ENCODE measurements at regions not wholly inside any gene's neighbourhood (a gene's known extent, or its start where the extent isn't known, plus 50 kb on each side); places are given as distances from the start of the nearest gene placed in this dataset.

GRCh38 chr6:137758661-137759060, 108.4 kb upstream of the TNFAIP3 start:
- peak; percentile 53 for ATAC-seq

DNA sequence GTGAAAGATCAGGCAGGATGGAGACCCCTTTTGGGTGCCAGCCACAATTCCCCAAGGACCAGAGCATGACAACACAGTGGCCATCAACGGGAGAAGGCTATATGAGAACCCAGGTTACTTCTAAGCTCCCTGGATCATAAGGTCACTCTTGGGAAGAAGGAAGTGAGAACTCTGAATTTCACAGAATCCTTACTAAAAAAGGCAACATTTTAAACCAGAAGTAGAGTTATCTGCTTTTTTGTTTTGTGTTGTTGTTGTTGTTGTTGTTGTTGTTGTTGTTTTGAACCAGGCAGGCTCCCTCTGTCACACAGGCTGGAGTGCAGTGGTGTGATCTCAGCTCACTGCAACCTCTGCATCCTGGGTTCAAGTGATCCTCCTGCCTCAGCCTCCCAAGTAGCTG, 107.4 kb upstream of the TNFAIP3 start:
- ATAC-seq (no peak), DNase-seq (no peak)

More at GRCh38 chr6:137758661-137759060, 108.4 kb upstream of the TNFAIP3 start:
- no peak for DNase-seq

GRCh38 chr6:137761072-137761471, 106.0 kb upstream of the TNFAIP3 start:
- DNase-seq: no peak

GRCh38 chr6:137761487-137761886, 105.6 kb upstream of the TNFAIP3 start:
- DNase-seq (no peak), ATAC-seq (no peak)

More at GRCh38 chr6:137761072-137761471, 106.0 kb upstream of the TNFAIP3 start:
- ATAC-seq: no peak

DNA sequence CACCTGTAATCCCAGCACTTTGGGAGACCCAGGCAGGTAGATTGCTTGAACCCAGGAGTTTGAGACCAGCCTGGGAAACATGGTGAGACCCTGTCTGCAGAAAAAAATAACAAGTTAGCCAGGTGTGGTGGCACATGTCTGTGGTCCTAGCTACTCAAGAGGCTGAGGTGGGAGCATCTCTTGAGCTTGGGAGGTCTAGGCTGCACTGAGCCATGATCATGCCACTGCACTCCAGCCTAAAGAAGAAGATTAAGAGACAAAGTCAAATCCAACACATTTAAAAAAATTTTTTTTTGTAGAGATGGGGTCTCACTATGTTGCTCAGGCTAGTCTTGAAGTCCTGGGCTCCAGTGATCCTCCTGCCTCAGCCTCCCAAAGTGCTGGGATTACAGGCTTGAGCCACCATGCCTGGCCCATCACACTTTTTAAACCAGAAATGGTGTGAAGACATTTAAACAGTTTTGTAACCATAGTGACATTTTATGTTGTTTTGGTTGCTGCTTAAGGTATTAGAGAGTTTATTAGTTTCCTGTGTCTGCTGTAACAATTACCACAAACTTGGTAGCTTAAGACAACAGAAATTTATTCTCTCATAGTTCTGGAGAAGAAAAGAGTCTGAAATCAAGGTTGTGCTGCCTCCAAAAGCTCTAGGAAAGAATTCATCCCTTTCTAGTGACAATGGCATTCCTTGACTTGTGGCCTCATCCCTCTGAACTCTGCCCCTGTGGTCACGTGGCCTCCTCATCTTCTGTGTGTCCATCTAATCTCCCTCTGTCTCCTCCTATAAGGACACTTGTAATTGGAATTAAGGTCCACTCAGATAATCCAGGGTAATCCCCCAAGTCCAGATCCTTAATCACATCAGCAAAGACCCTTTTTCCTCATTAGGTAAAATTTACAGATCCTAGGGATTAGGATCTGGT, 104.6 kb upstream of the TNFAIP3 start:
- no peak for ATAC-seq
- no peak for DNase-seq

- DNase-seq: no peak
Observed at GRCh38 chr6:137763436-137763835, 103.6 kb upstream of the TNFAIP3 start.

DNA sequence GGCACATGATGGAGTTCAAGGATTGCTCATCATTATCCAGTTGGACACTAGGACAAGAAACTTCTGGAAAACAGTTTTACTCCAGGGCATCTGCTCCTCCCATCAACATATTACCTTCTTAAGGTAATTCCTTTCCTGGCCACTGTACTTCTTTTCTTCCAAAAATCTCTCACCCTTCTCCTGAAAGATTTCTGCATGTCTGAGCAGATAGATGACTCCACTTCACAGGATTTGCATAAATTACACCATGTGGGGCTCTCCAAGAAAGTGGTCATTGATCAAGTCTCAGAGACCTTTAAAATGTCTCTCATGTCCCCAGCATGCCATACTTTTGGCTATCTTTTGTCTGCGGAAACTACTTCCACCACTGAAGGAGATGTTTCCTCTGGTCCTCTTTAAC, 103.2 kb upstream of the TNFAIP3 start:
- no peak for DNase-seq
- ATAC-seq: no peak

More at GRCh38 chr6:137763436-137763835, 103.6 kb upstream of the TNFAIP3 start:
- ATAC-seq: no peak

GRCh38 chr6:137764464-137764863, 102.6 kb upstream of the TNFAIP3 start:
- DNase-seq (no peak), ATAC-seq (no peak)

- DNase-seq: no peak
- ATAC-seq: no peak
Observed at GRCh38 chr6:137765059-137765458, 102.0 kb upstream of the TNFAIP3 start.

- no peak for DNase-seq
- ATAC-seq: no peak
Observed at GRCh38 chr6:137766596-137767370, 100.3 kb upstream of the TNFAIP3 start.

DNA sequence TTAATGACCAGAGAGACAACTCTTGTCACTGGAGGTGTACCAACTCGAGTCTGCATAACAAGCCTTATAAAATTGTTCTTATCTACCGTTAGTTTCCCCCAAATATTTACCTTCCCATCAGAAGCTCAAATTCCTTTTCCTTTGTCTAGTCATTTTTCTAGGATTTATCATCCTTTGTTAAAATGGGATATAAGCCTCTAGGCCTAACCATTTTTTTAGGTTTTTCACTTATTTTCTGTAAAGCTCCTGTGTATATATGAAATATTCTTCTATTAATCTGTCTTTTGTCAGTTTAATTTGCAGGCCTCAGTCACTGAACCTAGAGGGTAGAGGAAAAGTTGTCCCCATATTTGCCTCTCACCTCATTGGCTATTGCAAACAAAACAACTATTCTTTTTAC, 99.6 kb upstream of the TNFAIP3 start:
- ATAC-seq (no peak), DNase-seq (no peak)

GRCh38 chr6:137767911-137768690, 99.0 kb upstream of the TNFAIP3 start:
- DNase-seq (no peak), ATAC-seq (peak; percentile 38)

DNA sequence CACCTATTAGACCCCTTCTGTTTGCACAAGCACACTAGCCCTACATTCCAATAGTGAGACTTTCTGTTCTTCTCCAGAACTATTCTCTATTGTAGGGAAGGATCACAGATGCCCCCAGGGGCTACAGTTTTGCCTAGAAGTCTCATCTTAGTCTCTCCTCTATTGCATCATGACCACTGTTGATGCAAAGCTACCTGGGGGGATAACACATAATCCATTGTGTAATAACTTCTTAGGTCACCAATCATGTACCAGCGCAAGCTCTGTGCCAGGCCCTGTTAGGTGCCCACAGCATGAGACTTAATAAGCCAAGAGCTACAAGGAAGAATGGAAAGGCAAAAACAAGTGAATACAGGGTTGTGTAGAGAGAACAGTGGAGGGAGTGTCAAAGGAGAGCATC, 98.1 kb upstream of the TNFAIP3 start:
- no peak for ATAC-seq
- DNase-seq: no peak

DNA sequence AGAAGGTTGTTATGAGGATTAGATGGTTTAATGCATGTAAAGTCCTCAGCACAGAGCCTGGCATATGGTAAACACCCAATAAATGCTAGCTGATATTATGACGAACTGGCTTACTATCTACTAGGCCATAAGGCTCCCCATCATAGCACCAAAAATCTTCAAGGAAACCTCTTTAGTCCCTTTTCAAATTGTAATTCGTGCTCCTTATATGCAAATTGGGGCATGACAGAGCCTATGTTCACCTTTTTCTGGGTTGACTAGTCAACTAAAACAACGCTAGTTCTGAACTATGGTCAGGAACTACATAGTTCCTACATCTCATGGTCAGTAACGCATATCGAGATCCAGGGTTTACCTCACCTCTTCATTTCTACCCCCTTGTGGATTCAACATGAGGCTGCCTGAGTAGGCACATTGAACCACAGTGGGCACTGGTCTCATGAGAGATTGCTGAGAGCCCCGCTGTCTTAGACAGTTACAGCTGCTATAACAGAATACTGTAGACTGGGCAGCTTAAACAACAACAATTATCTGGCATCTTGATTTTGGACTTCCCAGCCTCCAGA, 97.2 kb upstream of the TNFAIP3 start:
- ATAC-seq (no peak), DNase-seq (no peak)

GRCh38 chr6:137772541-137773250, 94.4 kb upstream of the TNFAIP3 start:
- no peak for DNase-seq
- ATAC-seq: no peak

GRCh38 chr6:137775227-137775626, 91.8 kb upstream of the TNFAIP3 start:
- no peak for ATAC-seq
- no peak for DNase-seq

- DNase-seq: no peak
- no peak for ATAC-seq
Observed at GRCh38 chr6:137775720-137776119, 91.3 kb upstream of the TNFAIP3 start.

- ATAC-seq: no peak
- no peak for DNase-seq
Observed at GRCh38 chr6:137776256-137776655, 90.8 kb upstream of the TNFAIP3 start.

DNA sequence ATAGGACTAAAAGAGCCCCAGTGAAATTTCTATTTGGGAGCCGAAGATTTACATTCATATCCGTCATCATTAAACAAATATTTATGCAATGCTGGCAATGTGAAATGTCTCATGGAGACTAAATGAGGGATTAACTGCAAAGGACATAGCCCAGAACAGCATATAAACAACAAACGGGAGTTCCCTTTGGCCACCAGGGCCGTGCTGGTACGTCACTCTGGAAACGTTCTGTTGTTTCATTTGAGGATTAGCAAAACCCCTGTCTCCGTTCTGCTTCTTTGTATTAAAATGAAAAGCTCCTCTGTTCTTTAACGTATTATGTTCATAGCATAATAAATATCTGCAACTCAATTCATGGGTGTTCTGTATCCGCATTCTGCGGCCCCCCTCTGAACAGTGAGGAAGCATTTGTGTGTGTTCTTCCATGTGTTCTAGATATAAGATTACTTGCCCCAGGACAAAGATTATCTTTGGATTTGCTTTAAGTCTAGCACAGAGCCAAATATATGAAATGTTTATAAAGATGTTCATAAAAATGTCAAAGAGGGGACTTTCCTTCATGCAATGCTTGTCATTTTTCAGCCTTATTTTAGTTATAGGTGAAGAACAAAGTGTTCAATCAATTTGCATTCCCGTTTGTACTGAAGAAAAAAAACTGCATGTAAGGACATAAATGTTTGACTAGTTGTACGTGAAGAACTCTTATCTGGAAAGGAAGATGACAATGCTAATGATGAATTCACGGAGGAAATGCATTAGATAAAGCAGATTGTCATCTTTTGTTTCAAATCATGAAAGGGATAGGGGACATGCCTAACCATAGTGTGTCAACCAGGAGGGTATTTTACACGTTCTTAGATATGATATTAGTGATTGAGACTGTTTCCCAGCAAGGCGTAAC, 90.0 kb upstream of the TNFAIP3 start:
- ATAC-seq (no peak), DNase-seq (no peak)

GRCh38 chr6:137777687-137778075, 89.4 kb upstream of the TNFAIP3 start:
- DNase-seq (no peak), ATAC-seq (no peak)

Data from stimulated activated naive CD8-positive, alpha-beta T cell treated with anti-CD3 and anti-CD28 coated beads, Interleukin-15, Interleukin-2, amounts not matched to agents 100 U/mL and 50 U/mL, for 24 hours (primary cell).